ENCODE measurements at regions not wholly inside any gene's neighbourhood (a gene's known extent, or its start where the extent isn't known, plus 50 kb on each side); places are given as distances from the start of the nearest gene placed in this dataset.

GRCh38 chr2:173436088-173436487, 81.4 kb downstream of the CDCA7 start:
- TF ChIP-seq CTCF (conservative IDR thresholded peaks at IDR 0.05; ENCODE audit: low read length) (no peak), EZH2phosphoT487 (IDR thresholded peaks at IDR 0.05; ENCODE audit: borderline replicate concordance) (no peak)
